Suprapubic skin (tissue), 4 donors: ENCODE measurements at regions not wholly inside any gene's neighbourhood (a gene's known extent, or its start where the extent isn't known, plus 50 kb on each side); places are given as distances from the start of the nearest gene placed in this dataset.

Source experiments
- DNase-seq, 2 donors: peaks; one replicate each; pipeline ENCODE4 v3.0.0-alpha.2; 2019; ENCODE audit warnings: low spot score in 2 of 2
- H3K27ac ChIP-seq: fragments of 200-600 bp; sonication (generic); one replicate; pipeline ENCODE4 v1.5.1; 2019
- H3K27me3 ChIP-seq: fragments of 200-600 bp; sonication (generic); one replicate; pipeline ENCODE4 v1.5.1; 2019
- H3K36me3 ChIP-seq: fragments of 200-600 bp; sonication (generic); one replicate; pipeline ENCODE4 v1.5.1; 2019
- H3K4me1 ChIP-seq: fragments of 200-600 bp; sonication (generic); one replicate; pipeline ENCODE4 v1.5.1; 2019
- H3K4me3 ChIP-seq: fragments of 200-600 bp; sonication (generic); one replicate; pipeline ENCODE4 v1.5.1; 2019; ENCODE audit warnings: mild to moderate bottlenecking
- H3K9me3 ChIP-seq: fragments of 200-600 bp; sonication (generic); one replicate; pipeline ENCODE4 v1.5.1; 2019
- CTCF ChIP-seq, 2 donors: fragments of 200-600 bp in 1 of 2; fragments of 450-650 bp in 1 of 2; sonication (generic) in 1 of 2; IDR thresholded peaks; one replicate each; pipeline ENCODE4 v1.5.1; 2016 to 2019; ENCODE audit warnings: antibody characterized with exemption in 2 of 2, mild to moderate bottlenecking in 1 of 2, moderate library complexity in 1 of 2
- EP300 ChIP-seq: sonication (generic); formaldehyde crosslinking; IDR thresholded peaks from one replicate; pipeline ENCODE4 v1.6.1; 2017; ENCODE audit warnings: antibody characterized with exemption
- POLR2A ChIP-seq, 2 donors: fragments of 450-650 bp; IDR thresholded peaks; one replicate each; pipeline ENCODE4 v1.6.1; 2017; ENCODE audit warnings: antibody characterized with exemption in 2 of 2, mild to moderate bottlenecking in 2 of 2, moderate library complexity in 2 of 2
- POLR2AphosphoS5 ChIP-seq, 3 donors: sonication (generic); formaldehyde crosslinking; IDR thresholded peaks; one replicate each; pipeline ENCODE4 v1.6.1; 2017; ENCODE audit warnings: antibody characterized with exemption in 3 of 3
- WGBS: methylation state at CpG from one replicate; pipeline ENCODE4 v1.1.5; 2018; 5-methylcytosine and 5-hydroxymethylcytosine counted together

- Histone ChIP-seq H3K27me3 (no peaks in the 10 kb centered on the region), H3K36me3 (no peaks in the 10 kb centered on the region), H3K4me3 (no peak overlapping the region), H3K9me3 (no peaks in the 10 kb centered on the region), H3K4me1 (no peaks in the 10 kb centered on the region), H3K27ac (no peak overlapping the region)
- TF ChIP-seq EP300 (no peak), POLR2A (IDR thresholded peaks at IDR 0.05) (no peak), POLR2AphosphoS5 (IDR thresholded peaks at IDR 0.05) (no peak), CTCF (IDR thresholded peaks at IDR 0.05) (no peak)
- no peak for DNase-seq
These were observed 374.4 kb upstream of the NWD2 start for GRCh38 chr4:36870121-36870520.

GRCh38 chr4:36872679-36873078 is 371.9 kb upstream of the NWD2 start:
- H3K4me3 ChIP-seq, result no peak overlapping the region
- no peaks in the 10 kb centered on the region for H3K36me3 ChIP-seq
- 69% methylated on average over 1 of the region's 1 CpG for WGBS
- H3K27me3 ChIP-seq, result no peaks in the 10 kb centered on the region
- no peak for DNase-seq
- no peaks in the 10 kb centered on the region for H3K9me3 ChIP-seq
- TF ChIP-seq CTCF (IDR thresholded peaks at IDR 0.05), result no peak
- TF ChIP-seq POLR2AphosphoS5 (IDR thresholded peaks at IDR 0.05), result no peak
- TF ChIP-seq POLR2A (IDR thresholded peaks at IDR 0.05), result no peak
- no peak for TF ChIP-seq EP300
- no peaks in the 10 kb centered on the region for H3K4me1 ChIP-seq
- no peak overlapping the region for H3K27ac ChIP-seq

- no peak for DNase-seq
- Histone ChIP-seq H3K4me3 (no peak overlapping the region), H3K27me3 (no peaks in the 10 kb centered on the region), H3K9me3 (no peaks in the 10 kb centered on the region), H3K27ac (no peak overlapping the region), H3K36me3 (no peaks in the 10 kb centered on the region), H3K4me1 (no peaks in the 10 kb centered on the region)
- TF ChIP-seq CTCF (IDR thresholded peaks at IDR 0.05) (no peak), EP300 (no peak), POLR2AphosphoS5 (IDR thresholded peaks at IDR 0.05) (no peak), POLR2A (IDR thresholded peaks at IDR 0.05) (no peak)
- WGBS, result 78% methylated on average over 3 of the region's 3 CpGs
These were observed 360.4 kb upstream of the NWD2 start for GRCh38 chr4:36884151-36884550.

- Histone ChIP-seq H3K36me3 (no peaks in the 10 kb centered on the region), H3K4me1 (no peaks in the 10 kb centered on the region), H3K27me3 (no peaks in the 10 kb centered on the region), H3K27ac (no peak overlapping the region), H3K4me3 (no peak overlapping the region), H3K9me3 (no peaks in the 10 kb centered on the region)
- TF ChIP-seq POLR2AphosphoS5 (IDR thresholded peaks at IDR 0.05) (no peak), POLR2A (IDR thresholded peaks at IDR 0.05) (no peak), EP300 (no peak), CTCF (IDR thresholded peaks at IDR 0.05) (no peak)
- 63% methylated on average over 2 of the region's 2 CpGs for WGBS
- DNase-seq, result no peak
These were observed 352.6 kb upstream of the NWD2 start for GRCh38 chr4:36891971-36892370.

- Histone ChIP-seq H3K9me3 (no peaks in the 10 kb centered on the region), H3K27ac (no peak overlapping the region), H3K4me3 (no peak overlapping the region), H3K4me1 (no peaks in the 10 kb centered on the region), H3K36me3 (no peaks in the 10 kb centered on the region), H3K27me3 (no peaks in the 10 kb centered on the region)
- TF ChIP-seq CTCF (IDR thresholded peaks at IDR 0.05) (no peak), POLR2AphosphoS5 (IDR thresholded peaks at IDR 0.05) (no peak), EP300 (no peak), POLR2A (IDR thresholded peaks at IDR 0.05) (no peak)
- WGBS, result 81% methylated on average over 4 of the region's 4 CpGs
- no peak for DNase-seq
These were observed 344.0 kb upstream of the NWD2 start for GRCh38 chr4:36900446-36900987.
